Stimulated activated CD8-positive, alpha-beta memory T cell treated with anti-CD3 and anti-CD28 coated beads, Interleukin-12 subunit alpha, Interleukin-12 subunit beta, amount 100 ng/mL, for 1 hour (primary cell): ENCODE measurements at regions not wholly inside any gene's neighbourhood (a gene's known extent, or its start where the extent isn't known, plus 50 kb on each side); places are given as distances from the start of the nearest gene placed in this dataset.

Experiments used
- DNase-seq: peaks from one replicate; pipeline ENCODE4 v3.0.0-alpha.2; 2020; ENCODE audit warnings: low read depth

- DNase-seq: no peak
Measured at GRCh38 chr18:68467329-68467728, 247.6 kb downstream of the TMX3 start.

- DNase-seq: no peak
Measured at GRCh38 chr18:68466672-68467071, 248.2 kb downstream of the TMX3 start.

GRCh38 chr18:68462766-68463165 lies 252.1 kb downstream of the TMX3 start:
- DNase-seq: no peak

- no peak for DNase-seq
Measured at GRCh38 chr18:68462148-68462547, 252.8 kb downstream of the TMX3 start.

GRCh38 chr18:68461481-68462018 lies 253.4 kb downstream of the TMX3 start:
- DNase-seq: no peak

GRCh38 chr18:68459968-68460367 lies 254.9 kb downstream of the TMX3 start:
- DNase-seq: no peak

GRCh38 chr18:68456985-68457384 lies 257.9 kb downstream of the TMX3 start:
- no peak for DNase-seq

- DNase-seq: no peak
Measured at GRCh38 chr18:68455229-68455603, 259.7 kb downstream of the TMX3 start.

GRCh38 chr18:68454511-68455228 lies 260.2 kb downstream of the TMX3 start:
- no peak for DNase-seq

GRCh38 chr18:68449292-68449691 lies 265.6 kb downstream of the TMX3 start:
- DNase-seq: no peak

GRCh38 chr18:68448736-68449135 lies 266.2 kb downstream of the TMX3 start:
- DNase-seq: no peak

GRCh38 chr18:68447286-68447685 lies 267.6 kb downstream of the TMX3 start:
- DNase-seq: no peak

- DNase-seq: no peak
Measured at GRCh38 chr18:68445668-68446426, 269.1 kb downstream of the TMX3 start.

- no peak for DNase-seq
Measured at GRCh38 chr18:68445136-68445535, 269.8 kb downstream of the TMX3 start.

- no peak for DNase-seq
Measured at GRCh38 chr18:68441241-68441640, 273.7 kb downstream of the TMX3 start.

GRCh38 chr18:68440433-68440832 lies 274.5 kb downstream of the TMX3 start:
- DNase-seq: no peak

GRCh38 chr18:68439642-68440041 lies 275.3 kb downstream of the TMX3 start:
- DNase-seq: no peak

GRCh38 chr18:68438983-68439382 lies 275.9 kb downstream of the TMX3 start:
- DNase-seq: no peak

GRCh38 chr18:68438536-68438935 lies 276.4 kb downstream of the TMX3 start:
- no peak for DNase-seq

GRCh38 chr18:68436485-68436884 lies 278.4 kb downstream of the TMX3 start:
- no peak for DNase-seq

GRCh38 chr18:68435581-68435980 lies 279.3 kb downstream of the TMX3 start:
- DNase-seq: no peak

- no peak for DNase-seq
Measured at GRCh38 chr18:68431922-68432198, 283.0 kb downstream of the TMX3 start.

GRCh38 chr18:68431111-68431921 lies 283.6 kb downstream of the TMX3 start:
- no peak for DNase-seq
